Lung (tissue), 11 donors: ENCODE measurements at regions not wholly inside any gene's neighbourhood (a gene's known extent, or its start where the extent isn't known, plus 50 kb on each side); places are given as distances from the start of the nearest gene placed in this dataset.

ENCODE experiments used
- ATAC-seq: fragments of 200-7000 bp; cut with Tn5 transposase; one replicate; pipeline ENCODE4 v1.9.1; 2020; ENCODE audit warnings: moderate number of reproducible peaks; ENCODE audit not compliant: insufficient read depth, low FRiP score
- DNase-seq, 3 donors: peaks; one replicate each; pipeline ENCODE4 v3.0.0-alpha.2; 2013 to 2017
- H3K27ac ChIP-seq, 2 donors: one replicate each; pipeline ENCODE4 v1.5.1; 2013; ENCODE audit warnings: mild to moderate bottlenecking in 2 of 2, moderate library complexity in 2 of 2, control low read depth in 1 of 2, inconsistent platforms in 1 of 2, low read depth in 1 of 2, low read length in 1 of 2
- H3K27me3 ChIP-seq, 3 donors: one replicate each; pipeline ENCODE4 v1.5.1; 2013; ENCODE audit warnings: low read length in 2 of 3; ENCODE audit not compliant: control insufficient read depth in 3 of 3, insufficient read depth in 3 of 3
- H3K36me3 ChIP-seq, 4 donors: one replicate each; pipeline ENCODE4 v1.5.1; 2013; ENCODE audit warnings: low read length in 4 of 4, mild to moderate bottlenecking in 1 of 4, moderate library complexity in 1 of 4; ENCODE audit not compliant: control insufficient read depth in 4 of 4, insufficient read depth in 4 of 4
- H3K4me1 ChIP-seq, 5 donors: one replicate each; pipeline ENCODE4 v1.5.1; 2013; ENCODE audit warnings: low read length in 5 of 5, mild to moderate bottlenecking in 2 of 5, moderate library complexity in 1 of 5; ENCODE audit not compliant: control insufficient read depth in 5 of 5, insufficient read depth in 5 of 5
- H3K4me3 ChIP-seq: one replicate; pipeline ENCODE4 v1.5.1; 2013; ENCODE audit warnings: mild to moderate bottlenecking, control low read depth, moderate library complexity
- H3K9ac ChIP-seq, 2 donors: one replicate each; pipeline ENCODE4 v1.5.1; 2013; ENCODE audit warnings: low read length in 2 of 2, control low read depth in 1 of 2; ENCODE audit not compliant: insufficient read depth in 1 of 2
- H3K9me3 ChIP-seq, 4 donors: one replicate each; pipeline ENCODE4 v1.5.1; 2013; ENCODE audit warnings: low read length in 3 of 4, mild to moderate bottlenecking in 1 of 4, moderate library complexity in 1 of 4; ENCODE audit not compliant: control insufficient read depth in 4 of 4, insufficient read depth in 3 of 4
- CTCF ChIP-seq: IDR thresholded peaks from 2 replicates; pipeline ENCODE4 v1.5.1; 2012; ENCODE audit warnings: mild to moderate bottlenecking; ENCODE audit errors: control extremely low read depth, extremely low read depth
- WGBS, 2 donors: extraction: QIAGEN DNeasy Blood & Tissue Kit; methylation state at CpG; one replicate each; pipeline ENCODE4 v1.1.7; 2013; 5-methylcytosine and 5-hydroxymethylcytosine counted together
- donor health status: control.
- donor health status: control.
- donor health status: Bipolar disorder and iron deficiency.
- donor health status: healthy.
- donor health status: DM: yes; HTN: yes; CAD: no.

GRCh38 chr1:102821707-102822106 is 286.6 kb downstream of the COL11A1 start:
- H3K4me1 ChIP-seq: no peaks in the 10 kb centered on the region
- no peak for DNase-seq
- ATAC-seq: no peak
- H3K9me3 ChIP-seq: no peaks in the 10 kb centered on the region
- 88 to 93% methylated on average over 1 of the region's 1 CpG for WGBS, 2 donors
- no peak for TF ChIP-seq CTCF
- H3K36me3 ChIP-seq: no peaks in the 10 kb centered on the region
- no peaks in the 10 kb centered on the region for H3K27me3 ChIP-seq
- H3K4me3 ChIP-seq: no peak overlapping the region
- no peak overlapping the region for H3K9ac ChIP-seq
- H3K27ac ChIP-seq: no peak overlapping the region

- Histone ChIP-seq H3K27ac (no peak overlapping the region), H3K9ac (no peak overlapping the region), H3K4me3 (no peak overlapping the region), H3K27me3 (no peaks in the 10 kb centered on the region), H3K9me3 (no peaks in the 10 kb centered on the region), H3K4me1 (no peaks in the 10 kb centered on the region), H3K36me3 (no peaks in the 10 kb centered on the region)
- 76 to 87% methylated on average over 3 of the region's 3 CpGs for WGBS, 2 donors
- no peak for TF ChIP-seq CTCF
- ATAC-seq (no peak), DNase-seq (no peak)
These were observed 307.9 kb downstream of the COL11A1 start for GRCh38 chr1:102800406-102800805.

DNA sequence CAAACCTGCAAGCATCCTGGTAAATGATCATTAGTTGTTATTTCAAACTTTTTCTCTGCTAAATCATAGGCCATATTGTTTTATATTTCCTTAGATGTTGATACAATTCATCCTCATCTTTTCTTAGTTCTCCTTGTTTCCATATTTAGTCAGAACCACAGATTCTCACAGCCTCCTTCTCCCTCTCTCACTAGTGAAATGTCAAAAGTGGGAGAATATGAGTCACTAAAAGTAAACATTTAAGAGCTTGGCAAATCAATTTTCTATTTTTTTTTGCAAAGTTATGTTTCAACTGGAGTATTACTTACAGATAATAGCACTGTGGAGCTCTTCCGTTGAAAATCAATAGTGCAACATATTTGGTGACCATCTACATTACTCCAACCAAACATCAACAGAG is 308.8 kb downstream of the COL11A1 start:
- no peaks in the 10 kb centered on the region for H3K4me1 ChIP-seq
- ATAC-seq (no peak), DNase-seq (no peak)
- WGBS, 2 donors: 66 to 87% methylated on average over 1 of the region's 1 CpG
- H3K4me3 ChIP-seq: no peak overlapping the region
- H3K9ac ChIP-seq: no peak overlapping the region
- no peak for TF ChIP-seq CTCF
- no peaks in the 10 kb centered on the region for H3K27me3 ChIP-seq
- H3K9me3 ChIP-seq: no peaks in the 10 kb centered on the region
- H3K36me3 ChIP-seq: no peaks in the 10 kb centered on the region
- no peak overlapping the region for H3K27ac ChIP-seq

GRCh38 chr1:102798718-102799117 is 309.6 kb downstream of the COL11A1 start:
- no peaks in the 10 kb centered on the region for H3K9me3 ChIP-seq
- no peak overlapping the region for H3K9ac ChIP-seq
- TF ChIP-seq CTCF: no peak
- no peaks in the 10 kb centered on the region for H3K27me3 ChIP-seq
- H3K27ac ChIP-seq: no peak overlapping the region
- ATAC-seq (no peak), DNase-seq (no peak)
- H3K4me3 ChIP-seq: no peak overlapping the region
- no peaks in the 10 kb centered on the region for H3K4me1 ChIP-seq
- no peaks in the 10 kb centered on the region for H3K36me3 ChIP-seq
